ENCODE measurements at regions not wholly inside any gene's neighbourhood (a gene's known extent, or its start where the extent isn't known, plus 50 kb on each side); places are given as distances from the start of the nearest gene placed in this dataset.

DNA sequence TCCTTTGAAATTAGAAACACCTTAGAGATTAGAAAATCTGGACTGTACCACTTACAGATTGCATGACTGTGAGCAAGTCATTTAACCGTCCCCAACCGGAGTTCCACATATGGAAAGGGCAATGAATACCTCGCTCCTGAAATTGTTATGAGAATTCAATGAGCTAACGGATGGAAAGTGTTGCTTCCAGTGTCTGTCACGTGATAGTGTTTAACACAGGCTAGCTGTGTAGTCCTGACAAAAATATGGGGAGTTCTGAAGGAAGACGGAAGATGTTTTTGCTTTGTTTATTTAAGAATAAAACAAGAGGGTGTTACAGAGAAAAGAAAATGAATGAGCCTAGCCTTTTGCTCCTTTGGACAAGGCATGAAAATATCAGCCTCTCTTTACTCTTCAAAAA lies 150.7 kb upstream of the SEMA6D start:
- H3K9me3 ChIP-seq (replicated peaks; ENCODE audit: low read length) = no peaks in the 10 kb centered on the region
- H3K4me2 ChIP-seq (ENCODE audit: low read length) = no peak overlapping the region
- H3K4me1 ChIP-seq (ENCODE audit: control insufficient read depth, insufficient read depth, low read length) = no peaks in the 10 kb centered on the region
- no peak overlapping the region for H3K9ac ChIP-seq (ENCODE audit: low read depth, low read length)
- no peaks in the 10 kb centered on the region for H3K36me3 ChIP-seq (ENCODE audit: insufficient read depth, low read length)
- no peak overlapping the region for H3K4me3 ChIP-seq (ENCODE audit: low read length)
- H3K27me3 ChIP-seq (ENCODE audit: control insufficient read depth, insufficient read depth, low read length) = no peaks in the 10 kb centered on the region

DNA sequence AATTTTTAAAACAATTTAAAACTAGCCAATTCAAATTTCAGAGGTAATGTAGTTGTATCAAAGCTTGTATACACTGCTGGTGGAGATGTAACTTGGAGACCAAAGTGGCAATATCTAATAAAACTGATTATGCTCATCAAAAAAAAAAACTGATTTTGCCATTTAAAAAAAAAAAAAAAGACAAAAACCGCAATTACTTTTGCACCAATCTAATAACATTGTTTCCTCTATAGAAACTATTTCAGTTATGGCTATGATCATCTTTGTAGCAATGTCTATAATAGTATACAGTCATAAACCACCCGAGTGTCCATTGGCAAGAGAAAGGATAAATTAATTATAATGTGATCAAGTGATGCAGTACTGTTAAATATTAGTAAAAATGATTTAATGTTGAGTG lies 149.3 kb upstream of the SEMA6D start:
- no peaks in the 10 kb centered on the region for H3K4me1 ChIP-seq (ENCODE audit: control insufficient read depth, insufficient read depth, low read length)
- no peaks in the 10 kb centered on the region for H3K27me3 ChIP-seq (ENCODE audit: control insufficient read depth, insufficient read depth, low read length)
- H3K4me2 ChIP-seq (ENCODE audit: low read length) = no peak overlapping the region
- H3K9ac ChIP-seq (ENCODE audit: low read depth, low read length) = no peak overlapping the region
- no peak overlapping the region for H3K4me3 ChIP-seq (ENCODE audit: low read length)
- no peaks in the 10 kb centered on the region for H3K36me3 ChIP-seq (ENCODE audit: insufficient read depth, low read length)
- H3K9me3 ChIP-seq (replicated peaks; ENCODE audit: low read length) = no peaks in the 10 kb centered on the region

DNA sequence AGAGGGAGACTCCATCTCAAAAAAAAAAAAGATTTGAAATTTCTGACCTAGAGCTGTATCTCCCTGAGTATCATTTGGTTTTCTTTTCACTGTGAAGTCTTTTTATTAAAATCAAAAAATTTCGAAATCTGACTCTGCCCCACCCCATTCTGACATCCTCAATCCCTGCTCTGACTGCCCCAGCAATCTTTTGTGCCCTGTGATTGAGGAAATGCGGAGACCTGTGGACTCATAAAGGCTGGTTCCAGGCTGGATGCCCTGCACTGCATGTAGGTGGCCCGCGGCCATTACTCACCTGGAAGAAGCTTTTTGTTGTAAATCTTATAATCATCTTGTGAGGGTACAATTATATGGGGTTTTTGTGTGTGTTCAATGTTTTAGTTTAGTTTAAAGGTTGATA lies 147.3 kb upstream of the SEMA6D start:
- H3K9ac ChIP-seq (ENCODE audit: low read depth, low read length) = no peak overlapping the region
- no peak overlapping the region for H3K4me2 ChIP-seq (ENCODE audit: low read length)
- no peak overlapping the region for H3K4me3 ChIP-seq (ENCODE audit: low read length)
- H3K9me3 ChIP-seq (replicated peaks; ENCODE audit: low read length) = no peaks in the 10 kb centered on the region
- peaks cover 3% of the 10 kb centered on the region for H3K4me1 ChIP-seq (ENCODE audit: control insufficient read depth, insufficient read depth, low read length)
- no peaks in the 10 kb centered on the region for H3K27me3 ChIP-seq (ENCODE audit: control insufficient read depth, insufficient read depth, low read length)
- no peaks in the 10 kb centered on the region for H3K36me3 ChIP-seq (ENCODE audit: insufficient read depth, low read length)

DNA sequence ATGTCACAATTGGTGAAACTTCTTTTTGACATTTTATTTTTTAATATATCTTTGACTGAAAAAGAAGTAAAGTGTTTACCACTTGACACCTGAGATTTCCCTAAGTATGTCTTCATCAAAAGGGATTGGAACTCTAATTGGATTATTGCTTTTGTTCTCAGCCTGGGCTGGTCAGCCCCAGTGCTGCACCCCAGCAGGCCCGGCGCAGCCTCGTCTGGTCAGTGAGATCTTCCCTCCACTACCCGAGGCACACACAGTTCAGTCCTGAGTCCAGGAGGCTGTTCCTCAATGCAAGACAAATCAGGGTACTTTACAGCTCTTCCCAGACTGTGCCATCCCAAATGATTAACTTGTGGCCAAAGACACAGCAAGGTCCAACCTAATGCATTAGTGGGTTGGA lies 146.9 kb upstream of the SEMA6D start:
- H3K27me3 ChIP-seq (ENCODE audit: control insufficient read depth, insufficient read depth, low read length) = no peaks in the 10 kb centered on the region
- no peak overlapping the region for H3K9ac ChIP-seq (ENCODE audit: low read depth, low read length)
- no peak overlapping the region for H3K4me2 ChIP-seq (ENCODE audit: low read length)
- H3K36me3 ChIP-seq (ENCODE audit: insufficient read depth, low read length) = no peaks in the 10 kb centered on the region
- no peaks in the 10 kb centered on the region for H3K9me3 ChIP-seq (replicated peaks; ENCODE audit: low read length)
- H3K4me3 ChIP-seq (ENCODE audit: low read length) = no peak overlapping the region
- H3K4me1 ChIP-seq (ENCODE audit: control insufficient read depth, insufficient read depth, low read length) = peaks cover 6% of the 10 kb centered on the region

DNA sequence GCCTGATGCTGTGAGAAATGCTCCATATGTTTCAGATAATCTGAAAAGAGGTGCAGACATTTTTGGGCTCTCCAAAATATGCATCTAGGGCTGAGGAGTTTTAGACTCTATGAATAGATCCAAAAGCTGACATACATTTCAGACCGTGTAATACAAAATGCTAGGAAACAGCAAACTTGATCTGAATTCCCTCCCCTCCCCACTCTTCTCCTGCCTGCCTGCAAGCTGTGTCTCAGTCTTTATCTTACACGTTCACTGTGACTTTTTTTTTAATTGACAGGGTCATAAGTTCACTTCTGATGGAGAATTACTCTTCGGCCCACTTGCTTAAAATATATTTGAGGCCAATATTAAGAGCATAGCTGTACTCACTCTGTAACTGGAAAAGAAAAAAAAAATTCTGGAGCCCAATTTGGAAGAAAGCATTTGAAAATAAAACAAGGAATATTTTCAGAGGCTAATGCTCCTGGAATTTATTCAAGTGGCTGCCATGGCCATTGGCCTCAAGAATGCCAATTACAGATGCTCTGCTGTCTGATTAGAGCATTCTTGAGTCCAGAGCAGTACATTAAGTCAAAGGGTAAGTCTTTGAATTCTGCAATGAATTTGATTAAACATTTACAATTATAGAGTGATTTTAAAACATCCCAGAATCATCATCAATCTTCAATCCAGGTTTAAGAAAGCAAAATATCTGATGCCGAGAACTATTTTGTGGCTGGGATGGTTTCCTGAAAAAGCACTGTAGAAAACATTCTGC lies 146.2 kb upstream of the SEMA6D start:
- H3K36me3 ChIP-seq (ENCODE audit: insufficient read depth, low read length) = no peaks in the 10 kb centered on the region
- no peak overlapping the region for H3K4me3 ChIP-seq (ENCODE audit: low read length)
- no peak overlapping the region for H3K9ac ChIP-seq (ENCODE audit: low read depth, low read length)
- peaks cover 6% of the 10 kb centered on the region for H3K4me1 ChIP-seq (ENCODE audit: control insufficient read depth, insufficient read depth, low read length)
- no peak overlapping the region for H3K4me2 ChIP-seq (ENCODE audit: low read length)
- H3K9me3 ChIP-seq (replicated peaks; ENCODE audit: low read length) = no peaks in the 10 kb centered on the region
- no peaks in the 10 kb centered on the region for H3K27me3 ChIP-seq (ENCODE audit: control insufficient read depth, insufficient read depth, low read length)

DNA sequence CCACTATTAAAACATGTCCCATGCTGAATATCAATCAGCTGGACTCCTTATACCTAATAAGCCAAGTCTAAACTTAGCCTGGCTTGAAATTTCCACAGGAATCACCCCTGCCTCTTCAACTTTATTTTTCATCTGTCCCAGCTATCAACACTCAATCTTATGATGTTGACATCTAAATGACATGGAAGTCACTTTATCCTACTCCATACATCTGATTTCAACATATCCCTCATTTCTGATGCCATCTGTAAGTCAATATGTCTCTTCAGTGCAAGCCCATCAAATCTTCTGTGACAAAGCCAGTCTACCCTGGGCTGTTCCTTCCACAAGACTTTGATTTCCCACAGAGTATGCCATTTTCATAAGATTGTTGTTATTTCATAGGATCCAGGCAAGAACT lies 143.6 kb upstream of the SEMA6D start:
- H3K4me1 ChIP-seq (ENCODE audit: control insufficient read depth, insufficient read depth, low read length) = peaks cover 6% of the 10 kb centered on the region
- no peaks in the 10 kb centered on the region for H3K36me3 ChIP-seq (ENCODE audit: insufficient read depth, low read length)
- H3K27me3 ChIP-seq (ENCODE audit: control insufficient read depth, insufficient read depth, low read length) = no peaks in the 10 kb centered on the region
- H3K9me3 ChIP-seq (replicated peaks; ENCODE audit: low read length) = no peaks in the 10 kb centered on the region
- no peak overlapping the region for H3K4me3 ChIP-seq (ENCODE audit: low read length)
- H3K9ac ChIP-seq (ENCODE audit: low read depth, low read length) = no peak overlapping the region
- no peak overlapping the region for H3K4me2 ChIP-seq (ENCODE audit: low read length)

DNA sequence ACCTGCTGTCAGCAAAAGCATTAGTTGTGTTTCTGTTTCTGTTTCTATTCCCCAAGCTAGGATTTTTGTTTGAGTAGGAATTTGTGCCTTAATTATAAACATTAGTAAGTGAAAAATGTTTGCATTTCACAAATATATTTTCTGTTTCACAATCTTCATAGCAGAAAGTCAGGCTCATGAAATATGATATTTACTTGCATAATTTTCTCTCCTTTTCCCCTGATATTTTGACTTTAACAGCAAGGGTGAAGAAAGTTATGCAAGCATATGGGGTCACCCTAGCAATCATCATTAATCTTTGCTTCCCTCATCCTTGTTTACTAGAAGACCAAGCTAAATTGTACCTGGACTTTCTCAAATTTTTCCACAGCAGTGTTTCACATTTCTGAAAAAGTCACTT lies 140.3 kb upstream of the SEMA6D start:
- Histone ChIP-seq H3K27me3 (ENCODE audit: control insufficient read depth, insufficient read depth, low read length) (no peaks in the 10 kb centered on the region), H3K4me2 (ENCODE audit: low read length) (no peak overlapping the region), H3K9ac (ENCODE audit: low read depth, low read length) (no peak overlapping the region), H3K4me1 (ENCODE audit: control insufficient read depth, insufficient read depth, low read length) (peaks cover 6% of the 10 kb centered on the region), H3K9me3 (replicated peaks; ENCODE audit: low read length) (no peaks in the 10 kb centered on the region), H3K4me3 (ENCODE audit: low read length) (no peak overlapping the region), H3K36me3 (ENCODE audit: insufficient read depth, low read length) (no peaks in the 10 kb centered on the region)

DNA sequence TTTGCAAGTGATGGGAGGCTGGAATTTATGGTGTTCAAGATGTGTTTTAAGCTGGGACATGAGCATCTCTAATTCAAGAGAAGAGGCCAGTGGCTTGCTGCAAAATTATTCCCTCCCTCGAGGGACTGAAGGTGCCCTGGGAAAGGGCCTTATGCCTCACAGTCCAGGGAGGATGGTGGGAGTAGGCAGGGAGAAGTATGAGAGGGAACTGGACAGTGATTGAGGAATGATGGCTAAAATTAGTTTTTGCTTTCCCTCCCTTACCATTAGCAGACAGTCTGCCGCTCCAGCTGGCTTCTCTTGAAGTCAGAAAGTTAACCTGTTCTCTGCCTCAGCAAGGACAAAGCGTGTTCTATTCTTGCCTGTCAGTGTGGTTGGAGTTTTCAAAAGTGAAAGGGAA lies 139.8 kb upstream of the SEMA6D start:
- Histone ChIP-seq H3K27me3 (ENCODE audit: control insufficient read depth, insufficient read depth, low read length) (no peaks in the 10 kb centered on the region), H3K4me1 (ENCODE audit: control insufficient read depth, insufficient read depth, low read length) (peaks cover 6% of the 10 kb centered on the region), H3K36me3 (ENCODE audit: insufficient read depth, low read length) (no peaks in the 10 kb centered on the region), H3K4me3 (ENCODE audit: low read length) (no peak overlapping the region), H3K4me2 (ENCODE audit: low read length) (no peak overlapping the region), H3K9me3 (replicated peaks; ENCODE audit: low read length) (no peaks in the 10 kb centered on the region), H3K9ac (ENCODE audit: low read depth, low read length) (no peak overlapping the region)

DNA sequence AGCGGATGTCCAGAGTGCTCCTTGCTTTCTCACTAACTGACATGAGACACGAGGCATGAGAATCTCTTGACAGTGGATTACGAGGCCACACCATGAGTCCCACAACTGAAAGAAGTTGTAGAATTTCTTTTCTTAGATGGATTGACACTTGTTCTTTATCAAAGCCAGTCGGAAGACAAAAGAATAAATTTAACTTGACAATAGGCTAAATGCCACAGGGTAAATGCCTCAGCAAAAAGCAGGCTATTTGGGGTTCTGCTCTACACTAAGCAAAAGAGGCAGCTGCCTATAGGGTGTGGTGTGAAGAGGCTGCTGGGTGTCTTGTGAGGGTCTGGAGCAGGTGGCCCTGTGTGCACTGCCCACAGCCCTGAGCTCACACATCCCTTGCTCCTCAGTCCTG lies 135.1 kb upstream of the SEMA6D start:
- Histone ChIP-seq H3K9ac (ENCODE audit: low read depth, low read length) (no peak overlapping the region), H3K4me2 (ENCODE audit: low read length) (no peak overlapping the region), H3K36me3 (ENCODE audit: insufficient read depth, low read length) (no peaks in the 10 kb centered on the region), H3K27me3 (ENCODE audit: control insufficient read depth, insufficient read depth, low read length) (no peaks in the 10 kb centered on the region), H3K4me3 (ENCODE audit: low read length) (no peak overlapping the region), H3K9me3 (replicated peaks; ENCODE audit: low read length) (no peaks in the 10 kb centered on the region), H3K4me1 (ENCODE audit: control insufficient read depth, insufficient read depth, low read length) (no peaks in the 10 kb centered on the region)

DNA sequence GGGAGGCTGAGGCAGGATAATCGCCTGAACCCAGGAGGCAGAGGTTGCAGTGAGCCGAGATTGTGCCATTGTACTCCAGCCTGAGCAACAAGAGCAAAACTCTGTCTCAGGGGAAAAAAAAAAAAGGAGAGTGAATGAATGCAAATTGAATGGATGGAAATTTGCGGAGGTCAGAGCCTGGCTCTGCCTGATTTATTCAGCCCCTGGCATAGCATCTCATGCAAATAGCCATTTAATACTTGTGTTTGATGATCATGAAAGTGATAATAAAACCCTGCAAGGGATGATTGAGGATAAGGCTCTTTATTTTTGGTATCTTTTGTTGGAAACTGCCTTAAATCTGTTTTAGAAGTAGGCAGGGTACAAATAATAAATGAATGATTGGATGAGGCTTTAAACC lies 133.0 kb upstream of the SEMA6D start:
- no peak overlapping the region for H3K9ac ChIP-seq (ENCODE audit: low read depth, low read length)
- no peaks in the 10 kb centered on the region for H3K27me3 ChIP-seq (ENCODE audit: control insufficient read depth, insufficient read depth, low read length)
- no peak overlapping the region for H3K4me2 ChIP-seq (ENCODE audit: low read length)

DNA sequence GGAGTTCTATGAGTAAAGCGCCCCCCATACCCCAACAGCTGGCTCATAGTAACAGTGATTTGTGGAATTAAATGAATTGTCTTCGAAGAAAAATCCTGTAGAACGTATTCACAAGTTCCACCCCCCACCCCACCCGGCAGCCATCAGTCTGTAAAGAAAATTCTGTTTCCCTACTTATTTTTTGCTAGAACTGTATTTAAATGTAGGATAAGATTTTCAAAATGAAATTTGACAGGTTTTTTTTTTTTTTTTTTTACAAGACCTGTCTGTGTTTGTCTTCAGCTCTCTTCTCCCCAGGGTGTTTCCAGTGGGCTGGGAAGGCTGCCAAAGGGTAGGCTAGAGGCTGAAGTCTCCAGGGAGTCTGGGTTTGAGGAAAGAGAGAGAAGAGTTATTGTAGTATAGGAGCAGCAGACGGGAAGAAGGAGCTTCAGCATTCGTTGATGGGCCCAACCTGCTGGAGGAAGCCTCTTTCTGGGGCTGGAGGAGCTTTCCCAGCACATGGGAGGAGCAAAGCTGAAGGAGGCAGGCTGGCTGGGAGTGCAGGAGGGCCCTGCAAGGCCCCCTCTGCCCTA lies 130.6 kb upstream of the SEMA6D start:
- Histone ChIP-seq H3K9me3 (replicated peaks; ENCODE audit: low read length) (no peaks in the 10 kb centered on the region), H3K4me3 (ENCODE audit: low read length) (no peak overlapping the region), H3K36me3 (ENCODE audit: insufficient read depth, low read length) (no peaks in the 10 kb centered on the region), H3K4me1 (ENCODE audit: control insufficient read depth, insufficient read depth, low read length) (no peaks in the 10 kb centered on the region), H3K4me2 (ENCODE audit: low read length) (no peak overlapping the region), H3K9ac (ENCODE audit: low read depth, low read length) (no peak overlapping the region), H3K27me3 (ENCODE audit: control insufficient read depth, insufficient read depth, low read length) (no peaks in the 10 kb centered on the region)

More for the DNA sequence above, 133.0 kb upstream of the SEMA6D start:
- Histone ChIP-seq H3K36me3 (ENCODE audit: insufficient read depth, low read length) (no peaks in the 10 kb centered on the region), H3K4me1 (ENCODE audit: control insufficient read depth, insufficient read depth, low read length) (no peaks in the 10 kb centered on the region), H3K9me3 (replicated peaks; ENCODE audit: low read length) (no peaks in the 10 kb centered on the region), H3K4me3 (ENCODE audit: low read length) (no peak overlapping the region)

All from skeletal muscle satellite cell (primary cell).